H9 (cell line): ENCODE measurements at regions not wholly inside any gene's neighbourhood (a gene's known extent, or its start where the extent isn't known, plus 50 kb on each side); places are given as distances from the start of the nearest gene placed in this dataset.
"Not testable (repeated sequence)": the region's sequence is repeated elsewhere in the genome, so short reads cannot be mapped to it uniquely, and the experiment has no call there.

Experiments used
- DNase-seq: peaks from one replicate; pipeline ENCODE4 v3.0.0-alpha.2; 2017
- H2AFZ ChIP-seq: one replicate; pipeline ENCODE4 v1.6.1; 2013; ENCODE audit warnings: mild to moderate bottlenecking, low read length, control low read depth, moderate library complexity
- H2AK5ac ChIP-seq: 2 replicates; pipeline ENCODE4 v1.6.1; 2013; ENCODE audit warnings: low read length, control low read depth, mixed read lengths; ENCODE audit not compliant: insufficient read length
- H2BK120ac ChIP-seq: one replicate; pipeline ENCODE4 v1.6.1; 2013; ENCODE audit warnings: low read depth, mild to moderate bottlenecking, low read length, control low read depth, inconsistent platforms; ENCODE audit not compliant: poor library complexity, severe bottlenecking
- H2BK12ac ChIP-seq: 2 replicates; pipeline ENCODE4 v1.6.1; 2013; ENCODE audit warnings: low read length, control low read depth, mixed read lengths, low read depth; ENCODE audit not compliant: insufficient read length
- H2BK15ac ChIP-seq: 2 replicates; pipeline ENCODE4 v1.6.1; 2013; ENCODE audit warnings: low read depth, low read length, control low read depth
- H2BK20ac ChIP-seq: one replicate; pipeline ENCODE4 v1.6.1; 2013; ENCODE audit warnings: low read depth, mild to moderate bottlenecking, low read length, control low read depth, inconsistent platforms; ENCODE audit not compliant: poor library complexity, severe bottlenecking
- H2BK5ac ChIP-seq: 2 replicates; pipeline ENCODE4 v1.6.1; 2013; ENCODE audit warnings: low read length, control low read depth, mixed read lengths; ENCODE audit not compliant: insufficient read length
- H3K14ac ChIP-seq: 2 replicates; pipeline ENCODE4 v1.6.1; 2013; ENCODE audit warnings: low read length, control low read depth; ENCODE audit not compliant: insufficient read depth
- H3K18ac ChIP-seq: 2 replicates; pipeline ENCODE4 v1.6.1; 2013; ENCODE audit warnings: low read depth, mild to moderate bottlenecking, mixed read lengths, low read length, control low read depth; ENCODE audit not compliant: insufficient read length
- H3K23ac ChIP-seq: 2 replicates; pipeline ENCODE4 v1.6.1; 2013; ENCODE audit warnings: low read length, control low read depth, mixed read lengths, low read depth; ENCODE audit not compliant: insufficient read length
- H3K23me2 ChIP-seq: 2 replicates; pipeline ENCODE4 v1.6.1; 2013; ENCODE audit warnings: low read depth, mild to moderate bottlenecking, mixed read lengths, low read length, control low read depth; ENCODE audit not compliant: insufficient read length, poor library complexity, severe bottlenecking
- H3K27ac ChIP-seq: 2 replicates; pipeline ENCODE4 v1.5.1; 2013; ENCODE audit warnings: low read length, control low read depth, mixed read lengths, low read depth; ENCODE audit not compliant: insufficient read length
- H3K27me3 ChIP-seq: 2 replicates; pipeline ENCODE4 v1.6.1; 2013; ENCODE audit warnings: low read length, control low read depth, inconsistent platforms; ENCODE audit not compliant: insufficient read depth
- H3K4ac ChIP-seq: 2 replicates; pipeline ENCODE4 v1.6.1; 2013; ENCODE audit warnings: low read depth, mild to moderate bottlenecking, control low read depth, inconsistent platforms, low read length, moderate library complexity
- H3K4me1 ChIP-seq: 2 replicates; pipeline ENCODE4 v1.6.1; 2013; ENCODE audit warnings: low read length, control low read depth, inconsistent platforms; ENCODE audit not compliant: insufficient read depth
- H3K4me2 ChIP-seq: 2 replicates; pipeline ENCODE4 v1.6.1; 2013; ENCODE audit warnings: low read length, control low read depth, mixed read lengths; ENCODE audit not compliant: insufficient read length, insufficient read depth
- H3K56ac ChIP-seq: 2 replicates; pipeline ENCODE4 v1.6.1; 2013; ENCODE audit warnings: low read depth, mild to moderate bottlenecking, mixed read lengths, low read length, control low read depth; ENCODE audit not compliant: insufficient read length
- H3K79me1 ChIP-seq: 2 replicates; pipeline ENCODE4 v1.6.1; 2013; ENCODE audit warnings: low read depth, mild to moderate bottlenecking, moderate library complexity, low read length, control low read depth, inconsistent platforms; ENCODE audit not compliant: insufficient read depth, poor library complexity, severe bottlenecking
- H3K79me2 ChIP-seq: 2 replicates; pipeline ENCODE4 v1.6.1; 2013; ENCODE audit warnings: low read length, control low read depth, inconsistent platforms; ENCODE audit not compliant: insufficient read depth
- H3K9ac ChIP-seq: 2 replicates; pipeline ENCODE4 v1.6.1; 2013; ENCODE audit warnings: low read length, control low read depth, mixed read lengths; ENCODE audit not compliant: insufficient read length; ENCODE audit errors: extremely low read depth
- H3K9me3 ChIP-seq: one replicate; pipeline ENCODE4 v1.6.1; 2013; ENCODE audit warnings: low read depth, low read length, inconsistent platforms; ENCODE audit not compliant: control insufficient read depth
- H3T11ph ChIP-seq: one replicate; pipeline ENCODE4 v1.6.1; 2013; ENCODE audit warnings: mild to moderate bottlenecking, low read length, control low read depth, inconsistent platforms
- H4K20me1 ChIP-seq: one replicate; pipeline ENCODE4 v1.6.1; 2013; ENCODE audit not compliant: control insufficient read depth, insufficient read length, insufficient read depth
- H4K5ac ChIP-seq: 2 replicates; pipeline ENCODE4 v1.6.1; 2013; ENCODE audit warnings: low read depth, mild to moderate bottlenecking, mixed read lengths, low read length, control low read depth; ENCODE audit not compliant: insufficient read length
- H4K8ac ChIP-seq: replicated peaks from 2 replicates; pipeline ENCODE4 v1.6.1; 2013; ENCODE audit warnings: low read length, control low read depth, mixed read lengths, low read depth; ENCODE audit not compliant: insufficient read length
- H4K91ac ChIP-seq: 2 replicates; pipeline ENCODE4 v1.6.1; 2013; ENCODE audit warnings: low read depth, mild to moderate bottlenecking, moderate library complexity, mixed read lengths, low read length, control low read depth; ENCODE audit not compliant: insufficient read length
- H3K27ac Mint-ChIP-seq, 3 experiments: 2 replicates in 2 of 3; 3 replicates in 1 of 3; pipeline ENCODE4 v1.8.0; 2020 to 2021; ENCODE audit warnings: mixed read lengths in 3 of 3, mild to moderate bottlenecking in 1 of 3, moderate library complexity in 1 of 3
- H3K27me3 Mint-ChIP-seq: 2 replicates; pipeline ENCODE4 v1.8.0; 2021; ENCODE audit warnings: low read depth, mild to moderate bottlenecking, moderate library complexity, mixed read lengths
- H3K36me3 Mint-ChIP-seq, 3 experiments: 2 replicates in 2 of 3; 3 replicates in 1 of 3; pipeline ENCODE4 v1.8.0; 2020 to 2021; ENCODE audit warnings: low read depth in 3 of 3, mixed read lengths in 3 of 3; ENCODE audit not compliant: insufficient read depth in 1 of 3
- H3K4me1 Mint-ChIP-seq, 2 experiments: 2 replicates each; pipeline ENCODE4 v1.8.0; 2020; ENCODE audit warnings: mixed read lengths in 2 of 2
- H3K4me3 Mint-ChIP-seq, 2 experiments: 2 replicates in 1 of 2; 3 replicates in 1 of 2; pipeline ENCODE4 v1.8.0; 2020 to 2021; ENCODE audit warnings: mild to moderate bottlenecking in 2 of 2, mixed read lengths in 2 of 2, moderate library complexity in 1 of 2
- H3K9me3 Mint-ChIP-seq, 2 experiments: 2 replicates in 1 of 2; 3 replicates in 1 of 2; pipeline ENCODE4 v1.8.0; 2020; ENCODE audit warnings: mild to moderate bottlenecking in 2 of 2, mixed read lengths in 2 of 2, moderate library complexity in 1 of 2
- WGBS: extraction: QIAGEN DNeasy Blood & Tissue Kit; methylation state at CpG from one replicate; pipeline ENCODE4 v1.1.7; 2013; ENCODE audit warnings: missing lambda C conversion rate, low lambda C conversion rate, mixed read lengths; ENCODE audit not compliant: insufficient read length; ENCODE audit errors: extremely low coverage; 5-methylcytosine and 5-hydroxymethylcytosine counted together

DNA sequence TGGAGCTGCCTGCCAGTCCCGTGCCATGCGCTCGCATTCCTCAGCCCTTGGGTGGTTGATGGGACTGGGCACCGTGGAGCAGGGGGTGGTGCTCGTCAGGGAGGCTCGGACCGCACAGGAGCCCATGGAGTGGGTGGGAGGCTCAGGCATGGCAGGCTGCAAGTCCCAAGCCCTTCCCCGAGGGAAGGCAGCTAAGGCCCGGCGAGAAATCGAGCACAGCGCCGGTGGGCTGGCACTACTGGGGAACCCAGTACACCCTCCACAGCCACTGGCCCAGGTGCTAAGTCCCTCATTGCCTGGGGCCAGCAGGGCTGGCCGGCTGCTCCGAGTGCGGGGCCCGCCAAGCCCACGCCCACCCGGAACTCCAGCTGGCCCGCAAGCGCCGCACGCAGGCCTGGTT is 118.2 kb upstream of the TOP1 start:
- H3K27me3 ChIP-seq, H3K18ac ChIP-seq, H2BK15ac ChIP-seq, H3K79me1 ChIP-seq, H4K8ac ChIP-seq, H3K14ac ChIP-seq, H3K56ac ChIP-seq, H3K27me3 Mint-ChIP-seq, H3K79me2 ChIP-seq, H2AFZ ChIP-seq, H3K4me1 ChIP-seq, H2BK5ac ChIP-seq, H2BK20ac ChIP-seq, H3K23me2 ChIP-seq, H4K20me1 ChIP-seq, H3K4me1 Mint-ChIP-seq, H4K91ac ChIP-seq, H3K4me2 ChIP-seq, H2AK5ac ChIP-seq, H2BK12ac ChIP-seq, DNase-seq, H3K36me3 Mint-ChIP-seq, H3T11ph ChIP-seq, H3K27ac ChIP-seq, H4K5ac ChIP-seq, H3K4ac ChIP-seq, H3K23ac ChIP-seq, H3K9ac ChIP-seq, H3K9me3 ChIP-seq, H2BK120ac ChIP-seq, H3K4me3 Mint-ChIP-seq, H3K27ac Mint-ChIP-seq: not testable (repeated sequence)
- peaks cover 16 to 19% of the 10 kb centered on the region in 2 experiments; a peak in 4 of 5 replicates for H3K9me3 Mint-ChIP-seq
- WGBS, result no CpG with 5 or more reads among the region's 23 CpGs

DNA sequence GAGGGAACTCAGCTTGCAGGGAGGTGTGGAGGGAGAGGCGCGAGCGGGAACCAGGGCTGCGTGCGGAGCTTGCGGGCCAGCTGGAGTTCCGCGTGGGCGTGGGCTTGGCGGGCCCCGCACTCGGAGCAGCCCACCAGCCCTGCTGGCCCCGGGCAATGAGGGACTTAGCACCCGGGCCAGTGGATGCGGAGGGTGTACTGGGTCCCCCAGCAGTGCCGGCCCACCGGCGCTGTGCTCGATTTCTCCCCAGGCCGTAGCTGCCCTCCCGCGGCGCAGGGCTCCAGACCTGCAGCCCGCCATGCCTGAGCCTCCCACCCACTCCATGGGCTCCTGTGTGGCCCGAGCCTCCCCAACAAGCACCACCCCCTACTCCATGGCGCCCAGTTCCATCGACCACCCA is 117.5 kb upstream of the TOP1 start:
- H3K27ac Mint-ChIP-seq, H3K27me3 Mint-ChIP-seq, H3T11ph ChIP-seq, H3K4ac ChIP-seq, H3K4me1 ChIP-seq, H2AK5ac ChIP-seq, H3K23ac ChIP-seq, H3K9ac ChIP-seq, H3K4me2 ChIP-seq, H2BK12ac ChIP-seq, H3K9me3 ChIP-seq, H3K27ac ChIP-seq, DNase-seq, H2BK15ac ChIP-seq, H3K18ac ChIP-seq, H3K4me3 Mint-ChIP-seq, H3K4me1 Mint-ChIP-seq, H3K36me3 Mint-ChIP-seq, H3K14ac ChIP-seq, H4K91ac ChIP-seq, H2BK5ac ChIP-seq, H3K79me2 ChIP-seq, H4K20me1 ChIP-seq, H4K8ac ChIP-seq, H3K23me2 ChIP-seq, H2BK20ac ChIP-seq, H2AFZ ChIP-seq, H2BK120ac ChIP-seq, H3K27me3 ChIP-seq, H4K5ac ChIP-seq, H3K56ac ChIP-seq, H3K79me1 ChIP-seq: not testable (repeated sequence)
- WGBS, result no CpG with 5 or more reads among the region's 27 CpGs
- H3K9me3 Mint-ChIP-seq, result peaks cover 16% of the 10 kb centered on the region in 2 experiments; a peak in 4 of 5 replicates
